Rectal smooth muscle tissue (tissue), 1 donor: ENCODE measurements at regions not wholly inside any gene's neighbourhood (a gene's known extent, or its start where the extent isn't known, plus 50 kb on each side); places are given as distances from the start of the nearest gene placed in this dataset.
"Not testable (repeated sequence)": the region's sequence is repeated elsewhere in the genome, so short reads cannot be mapped to it uniquely, and the experiment has no call there.

Experiments
- H3K27ac ChIP-seq: one replicate; pipeline ENCODE4 v1.7.0; 2013; ENCODE audit warnings: low read depth, low read length, inconsistent platforms
- H3K27me3 ChIP-seq: one replicate; pipeline ENCODE4 v1.7.0; 2013; ENCODE audit warnings: low read length; ENCODE audit not compliant: control insufficient read depth, insufficient read depth
- H3K36me3 ChIP-seq: one replicate; pipeline ENCODE4 v1.7.0; 2013; ENCODE audit warnings: low read length; ENCODE audit not compliant: control insufficient read depth, insufficient read depth
- H3K4me1 ChIP-seq: one replicate; pipeline ENCODE4 v1.7.0; 2013; ENCODE audit warnings: low read length; ENCODE audit not compliant: control insufficient read depth, insufficient read depth
- H3K4me3 ChIP-seq: one replicate; pipeline ENCODE4 v1.7.0; 2013; ENCODE audit warnings: low read length
- H3K9ac ChIP-seq: one replicate; pipeline ENCODE4 v1.7.0; 2013; ENCODE audit warnings: low read length

GRCh38 chr12:11542599-11542998 is 106.9 kb upstream of the ETV6 start:
- Histone ChIP-seq H3K4me1 (peaks cover 13% of the 10 kb centered on the region), H3K4me3 (no peak overlapping the region), H3K9ac (no peak overlapping the region), H3K27me3 (no peaks in the 10 kb centered on the region), H3K27ac (no peak overlapping the region), H3K36me3 (no peaks in the 10 kb centered on the region)

GRCh38 chr12:11543457-11544158 is 105.9 kb upstream of the ETV6 start:
- Histone ChIP-seq H3K27ac (no peak overlapping the region), H3K27me3 (no peaks in the 10 kb centered on the region), H3K4me3 (no peak overlapping the region), H3K9ac (no peak overlapping the region), H3K4me1 (peaks cover 13% of the 10 kb centered on the region), H3K36me3 (no peaks in the 10 kb centered on the region)

DNA sequence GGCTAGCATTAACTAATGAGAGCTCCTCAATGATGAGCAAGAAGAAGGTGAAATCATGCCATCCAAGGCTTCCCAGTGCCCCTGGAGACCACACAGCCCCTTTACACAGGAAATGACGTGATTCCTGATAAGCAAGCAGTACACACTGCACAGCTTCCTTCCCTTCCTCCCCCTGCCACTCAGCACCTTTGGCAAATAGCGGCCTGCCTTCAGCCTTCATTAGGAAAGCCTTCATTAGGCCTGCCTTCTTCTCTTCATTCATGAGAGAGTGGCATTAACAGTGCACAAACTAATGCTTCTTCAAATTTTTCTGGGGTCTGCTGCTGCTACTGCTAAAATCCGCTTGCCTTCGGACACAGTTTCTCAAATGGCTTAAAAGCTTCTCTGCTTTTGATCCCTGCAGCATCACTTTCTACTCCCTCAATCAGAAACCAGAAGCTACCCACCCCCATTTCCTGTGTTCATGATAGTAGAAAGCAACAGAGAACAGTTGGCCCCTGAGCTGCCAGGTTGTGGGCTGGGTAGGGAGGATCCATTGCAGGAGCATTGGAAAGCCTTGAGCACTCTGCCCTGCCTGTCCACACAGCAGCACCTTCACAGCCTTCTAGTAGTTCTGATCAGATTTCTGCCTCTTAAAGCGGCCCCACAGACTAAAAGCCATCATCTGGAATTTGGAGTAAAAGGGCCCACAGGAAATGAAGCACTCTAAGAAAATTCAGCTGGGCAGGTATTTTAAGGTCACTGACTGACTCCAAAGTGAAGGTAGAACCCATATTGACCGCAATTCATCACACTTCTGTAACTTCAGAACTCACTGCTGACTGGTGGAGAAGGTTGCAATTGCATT is 103.8 kb upstream of the ETV6 start:
- no peak overlapping the region for H3K27ac ChIP-seq
- H3K36me3 ChIP-seq = no peaks in the 10 kb centered on the region
- H3K27me3 ChIP-seq = no peaks in the 10 kb centered on the region

DNA sequence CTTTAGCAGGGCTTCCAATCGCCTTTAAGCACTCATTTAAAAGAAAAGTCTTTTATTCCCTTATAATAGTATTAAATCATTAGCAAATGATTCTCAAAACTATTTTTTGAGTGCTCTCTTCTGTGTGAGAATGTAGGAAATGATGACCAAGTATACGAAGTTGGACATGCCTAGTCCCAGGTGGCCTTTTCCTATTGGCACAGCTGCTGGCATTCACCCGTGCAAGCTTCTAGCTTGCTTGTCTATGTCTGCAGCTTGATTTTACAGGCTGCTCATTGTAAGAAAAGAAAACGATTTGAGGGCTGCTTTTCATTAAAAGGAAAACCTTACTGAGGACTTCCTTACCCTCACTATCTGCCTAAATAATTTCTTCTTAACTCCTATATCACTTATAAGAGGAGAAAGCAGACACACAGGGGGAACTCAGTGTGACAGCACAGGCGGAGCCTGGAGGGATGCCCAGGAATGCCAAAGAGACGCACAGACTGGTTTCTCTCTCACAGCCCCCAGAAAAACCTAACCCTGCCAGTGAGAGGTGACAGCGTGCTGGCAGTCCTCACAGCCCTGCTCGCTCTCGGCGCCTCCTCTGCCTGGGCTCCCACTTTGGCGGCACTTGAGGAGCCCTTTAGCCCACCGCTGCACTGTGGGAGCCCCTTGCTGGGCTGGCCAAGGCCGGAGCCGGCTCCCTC is 102.7 kb upstream of the ETV6 start:
- peak overlapping the region; percentile 30 for H3K27ac ChIP-seq
- H3K9ac ChIP-seq, H3K36me3 ChIP-seq, H3K27me3 ChIP-seq: not testable (repeated sequence)
- peaks cover 13% of the 10 kb centered on the region for H3K4me1 ChIP-seq
- peak overlapping the region; percentile 44 for H3K4me3 ChIP-seq

More for the DNA sequence above, 103.8 kb upstream of the ETV6 start:
- H3K4me3 ChIP-seq = no peak overlapping the region
- peaks cover 13% of the 10 kb centered on the region for H3K4me1 ChIP-seq
- no peak overlapping the region for H3K9ac ChIP-seq

- H3K36me3 ChIP-seq, H3K4me3 ChIP-seq, H3K9ac ChIP-seq, H3K27me3 ChIP-seq, H3K27ac ChIP-seq: not testable (repeated sequence)
- peaks cover 13% of the 10 kb centered on the region for H3K4me1 ChIP-seq
Observed at GRCh38 chr12:11547271-11547646, 102.2 kb upstream of the ETV6 start.

DNA sequence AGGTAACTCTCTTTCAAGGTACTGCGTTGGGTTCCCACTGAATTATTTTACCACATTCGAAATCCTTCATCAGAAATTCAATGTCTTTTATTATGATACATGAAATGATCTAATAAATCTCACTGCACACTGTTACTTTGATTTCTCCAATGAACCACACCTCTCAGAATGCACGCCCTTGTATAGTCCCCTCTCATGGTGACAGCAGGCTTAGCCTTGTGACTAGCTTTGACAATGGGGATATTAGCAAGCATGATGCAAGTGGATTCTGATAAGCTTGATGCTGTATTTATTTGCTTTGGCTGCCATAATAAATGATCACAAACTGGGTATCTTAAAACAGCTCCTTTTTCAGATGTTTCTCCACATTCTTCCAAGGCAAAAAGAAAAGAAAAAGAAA is 100.4 kb upstream of the ETV6 start:
- Histone ChIP-seq H3K4me1 (peaks cover 9% of the 10 kb centered on the region), H3K27ac (no peak overlapping the region), H3K27me3 (no peaks in the 10 kb centered on the region), H3K36me3 (no peaks in the 10 kb centered on the region), H3K9ac (no peak overlapping the region), H3K4me3 (no peak overlapping the region)

GRCh38 chr12:11553871-11554533 is 95.5 kb upstream of the ETV6 start:
- Histone ChIP-seq H3K4me3 (no peak overlapping the region), H3K27me3 (no peaks in the 10 kb centered on the region), H3K9ac (no peak overlapping the region)

DNA sequence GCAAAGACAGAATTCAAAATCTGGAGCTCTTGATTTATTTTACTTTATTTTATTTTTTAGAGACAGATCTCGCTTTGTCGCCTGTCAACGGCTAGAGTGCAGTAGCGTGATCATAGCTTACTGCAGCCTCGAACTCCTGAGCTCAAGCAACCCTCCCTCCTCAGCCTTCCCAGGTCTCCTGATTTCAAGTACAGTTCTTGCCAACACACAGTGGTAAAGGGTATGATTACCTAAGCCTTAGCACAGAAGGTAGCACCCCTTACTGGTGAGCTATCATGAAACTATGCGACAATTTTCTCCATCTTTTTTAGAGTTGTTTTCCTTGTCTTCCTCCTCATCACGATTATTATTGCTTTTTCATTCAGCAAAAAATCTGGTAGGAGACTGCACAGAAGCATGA is 94.3 kb upstream of the ETV6 start:
- Histone ChIP-seq H3K36me3 (no peaks in the 10 kb centered on the region), H3K27ac (peak overlapping the region; percentile 84), H3K9ac (no peak overlapping the region), H3K4me3 (no peak overlapping the region), H3K27me3 (no peaks in the 10 kb centered on the region), H3K4me1 (peaks cover 13% of the 10 kb centered on the region)

More at GRCh38 chr12:11553871-11554533, 95.5 kb upstream of the ETV6 start:
- peaks cover 13% of the 10 kb centered on the region for H3K4me1 ChIP-seq
- H3K27ac ChIP-seq = no peak overlapping the region
- H3K36me3 ChIP-seq = no peaks in the 10 kb centered on the region

DNA sequence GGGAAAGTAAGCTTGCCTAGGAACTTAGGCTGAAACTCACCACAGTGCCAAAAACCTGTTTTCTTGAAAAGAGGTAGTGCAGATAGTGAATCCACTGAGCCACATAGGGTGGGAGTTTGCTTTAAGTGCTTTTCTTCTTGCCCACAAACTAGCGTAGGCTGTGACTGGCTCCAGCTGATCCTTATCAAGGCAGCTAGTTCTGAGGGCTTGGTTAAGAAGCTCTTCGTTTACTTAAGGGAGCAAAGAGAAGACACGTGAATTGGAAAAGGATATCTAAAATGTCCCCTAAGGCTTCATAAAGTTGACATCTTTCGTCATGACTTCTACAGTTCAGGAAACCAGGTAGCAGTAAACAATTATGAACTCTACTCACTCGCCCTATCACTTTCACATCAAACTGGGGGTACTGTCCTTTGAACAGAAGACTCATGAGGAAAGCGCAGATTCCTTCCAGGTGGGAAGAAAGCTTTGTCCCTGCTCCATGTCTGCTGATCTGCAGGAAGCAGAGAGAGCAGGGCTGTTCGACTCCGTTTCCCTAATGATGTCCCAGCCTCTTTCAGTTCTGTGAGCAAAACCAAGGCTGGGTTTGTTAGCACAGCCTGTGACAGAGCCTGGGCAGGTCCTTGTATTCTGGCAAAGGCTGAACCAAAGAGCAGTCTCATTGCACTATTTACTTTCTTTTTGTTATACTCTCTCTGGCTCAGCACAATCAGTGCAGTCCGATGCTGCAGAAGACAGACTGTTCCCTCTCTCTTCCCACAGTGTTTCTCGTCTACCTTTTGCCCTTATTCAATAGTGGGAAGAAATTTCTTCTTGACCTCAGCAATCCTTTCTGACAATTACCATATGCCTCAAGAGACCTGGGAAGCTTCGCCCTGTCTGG is 93.5 kb upstream of the ETV6 start:
- Histone ChIP-seq H3K4me1 (peaks cover 13% of the 10 kb centered on the region), H3K36me3 (no peaks in the 10 kb centered on the region), H3K27ac (peak overlapping the region; percentile 84), H3K4me3 (peak overlapping the region; percentile 51), H3K27me3 (no peaks in the 10 kb centered on the region), H3K9ac (no peak overlapping the region)

DNA sequence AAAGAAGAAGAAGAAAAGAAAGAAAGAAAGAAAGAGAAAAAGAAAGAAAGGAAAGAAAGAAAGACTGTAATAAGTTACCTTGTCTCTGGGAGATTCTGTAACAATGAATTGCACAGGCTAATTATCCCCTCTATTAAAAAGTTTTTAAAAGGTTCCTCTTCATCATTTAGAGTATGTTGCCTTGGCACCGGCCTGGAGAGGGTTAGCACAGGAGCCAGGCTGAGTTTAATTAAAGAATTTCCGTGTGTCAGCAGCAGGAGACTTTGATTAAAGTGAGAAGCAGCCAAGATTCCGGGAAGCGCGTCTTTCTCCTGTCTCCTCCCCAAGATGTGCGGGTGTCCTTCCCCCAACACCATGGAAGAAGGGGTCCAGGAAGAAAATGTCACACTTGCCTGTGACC is 92.8 kb upstream of the ETV6 start:
- Histone ChIP-seq H3K27me3 (no peaks in the 10 kb centered on the region), H3K4me3 (peak overlapping the region; percentile 51), H3K36me3 (no peaks in the 10 kb centered on the region), H3K27ac (peak overlapping the region; percentile 84), H3K4me1 (peaks cover 13% of the 10 kb centered on the region), H3K9ac (no peak overlapping the region)

- Histone ChIP-seq H3K9ac (no peak overlapping the region), H3K36me3 (no peaks in the 10 kb centered on the region), H3K4me1 (peaks cover 6% of the 10 kb centered on the region), H3K4me3 (no peak overlapping the region), H3K27me3 (no peaks in the 10 kb centered on the region), H3K27ac (no peak overlapping the region)
Observed at GRCh38 chr12:11559626-11560340, 89.7 kb upstream of the ETV6 start.
